ENCODE measurements at regions not wholly inside any gene's neighbourhood (a gene's known extent, or its start where the extent isn't known, plus 50 kb on each side); places are given as distances from the start of the nearest gene placed in this dataset.

GRCh38 chr2:65867446-65867845, 435.0 kb upstream of the SPRED2 start:
- Histone ChIP-seq H3K9me3 (ENCODE audit: control insufficient read depth, insufficient read depth, low read length) (no peaks in the 10 kb centered on the region), H3K14ac (replicated peaks; ENCODE audit: low read depth, low read length) (no peak overlapping the region), H2BK5ac (ENCODE audit: low read depth, low read length, poor library complexity, severe bottlenecking) (no peak overlapping the region), H3K27me3 (ENCODE audit: control insufficient read depth, insufficient read depth, low read length) (peaks cover 18% of the 10 kb centered on the region), H4K5ac (ENCODE audit: low read depth, low read length) (no peak overlapping the region), H3K4me3 (ENCODE audit: insufficient read depth, low read depth, low read length) (no peak overlapping the region), H3K27ac (ENCODE audit: insufficient read depth, low read length) (no peak overlapping the region), H3K9me1 (ENCODE audit: insufficient read depth, low read length) (no peaks in the 10 kb centered on the region), H4K8ac (ENCODE audit: low read depth in 2 of 2, low read length in 2 of 2) (no peak overlapping the region), H2AFZ (replicated peaks; ENCODE audit: low read length, poor library complexity) (no peak overlapping the region), H3K18ac (ENCODE audit: low read depth, low read length) (no peak overlapping the region), H3K23ac (ENCODE audit: low read depth, low read length) (no peak overlapping the region), H3K56ac (ENCODE audit: extremely low read depth, insufficient read depth, low read length) (no peak overlapping the region), H2BK15ac (ENCODE audit: low read depth, low read length) (no peak overlapping the region), H3K4me2 (ENCODE audit: low read depth, low read length) (no peak overlapping the region), H2AK5ac (ENCODE audit: low read depth, low read length) (no peak overlapping the region), H3K4ac (ENCODE audit: low read depth, low read length) (no peak overlapping the region), H3K9ac (ENCODE audit: low read depth, low read length) (no peak overlapping the region), H2BK120ac (ENCODE audit: low read depth, low read length) (no peak overlapping the region), H2AK9ac (replicated peaks; ENCODE audit: low read depth, low read length, poor library complexity) (no peak overlapping the region), H4K91ac (ENCODE audit: insufficient read depth, low read depth, low read length) (no peak overlapping the region), H3K79me1 (ENCODE audit: low read depth in 1 of 2, low read length in 2 of 2) (no peaks in the 10 kb centered on the region), H3K36me3 (ENCODE audit: control insufficient read depth, insufficient read depth, low read length) (no peaks in the 10 kb centered on the region), H4K20me1 (ENCODE audit: insufficient read depth, low read length) (no peaks in the 10 kb centered on the region), H3K4me1 (ENCODE audit: control insufficient read depth, insufficient read depth, low read length) (no peaks in the 10 kb centered on the region), H2BK20ac (ENCODE audit: low read depth, low read length) (no peak overlapping the region)
- TF ChIP-seq FOS (IDR thresholded peaks at IDR 0.05; ENCODE audit: low read depth, low read length) (no peak), CHD1 (IDR thresholded peaks at IDR 0.05; ENCODE audit: low read depth, low read length) (no peak), NFE2L2 (IDR thresholded peaks at IDR 0.05; ENCODE audit: low read depth, low read length) (no peak), POLR2A (IDR thresholded peaks at IDR 0.05; ENCODE audit: low read depth, low read length) (no peak), CEBPB (IDR thresholded peaks at IDR 0.05; ENCODE audit: low read depth, low read length) (no peak), CTCF (conservative IDR thresholded peaks at IDR 0.05; ENCODE audit: low read depth, low read length) (no peak), SMC3 (IDR thresholded peaks at IDR 0.05; ENCODE audit: low read depth, low read length) (no peak), ELK1 (IDR thresholded peaks at IDR 0.05; ENCODE audit: borderline replicate concordance, low read depth, low read length) (no peak), MAFK (IDR thresholded peaks at IDR 0.05; ENCODE audit: low read depth, low read length) (no peak), RFX5 (IDR thresholded peaks at IDR 0.05; ENCODE audit: low read depth, low read length) (no peak)
- TF ChIP-seq, protein P1, sequence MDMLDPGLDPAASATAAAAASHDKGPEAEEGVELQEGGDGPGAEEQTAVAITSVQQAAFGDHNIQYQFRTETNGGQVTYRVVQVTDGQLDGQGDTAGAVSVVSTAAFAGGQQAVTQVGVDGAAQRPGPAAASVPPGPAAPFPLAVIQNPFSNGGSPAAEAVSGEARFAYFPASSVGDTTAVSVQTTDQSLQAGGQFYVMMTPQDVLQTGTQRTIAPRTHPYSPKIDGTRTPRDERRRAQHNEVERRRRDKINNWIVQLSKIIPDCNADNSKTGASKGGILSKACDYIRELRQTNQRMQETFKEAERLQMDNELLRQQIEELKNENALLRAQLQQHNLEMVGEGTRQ (IDR thresholded peaks at IDR 0.05; ENCODE audit: low read depth, low read length) = no peak
- DNase-seq = no peak
- dilution Hi-C loops (cut with HindIII; ENCODE audit: low sequenced_read_pairs, unreplicated experiment) (no loop called here), intact Hi-C loops (cut with micrococcal nuclease) (no loop called here), in situ Hi-C loops (cut with MboI; ENCODE audit: low sequenced_read_pairs) (no loop called here)
- BruUV-seq (replicated peaks) = no TSS peak
- POLR2A ChIA-PET (ENCODE audit: unreplicated experiment) = no interaction called here
- ATAC-seq (ENCODE audit: low read depth) = no peak
- WGBS, 2 experiments (ENCODE audit: extremely low coverage in 2 of 2, insufficient read length in 1 of 2) = no CpG with 5 or more reads among the region's 4 CpGs
- CTCF ChIA-PET = no interaction called here

Measured in IMR-90 (cell line).